ENCODE measurements at regions not wholly inside any gene's neighbourhood (a gene's known extent, or its start where the extent isn't known, plus 50 kb on each side); places are given as distances from the start of the nearest gene placed in this dataset.
"Not testable (repeated sequence)": the region's sequence is repeated elsewhere in the genome, so short reads cannot be mapped to it uniquely, and the experiment has no call there.

DNA sequence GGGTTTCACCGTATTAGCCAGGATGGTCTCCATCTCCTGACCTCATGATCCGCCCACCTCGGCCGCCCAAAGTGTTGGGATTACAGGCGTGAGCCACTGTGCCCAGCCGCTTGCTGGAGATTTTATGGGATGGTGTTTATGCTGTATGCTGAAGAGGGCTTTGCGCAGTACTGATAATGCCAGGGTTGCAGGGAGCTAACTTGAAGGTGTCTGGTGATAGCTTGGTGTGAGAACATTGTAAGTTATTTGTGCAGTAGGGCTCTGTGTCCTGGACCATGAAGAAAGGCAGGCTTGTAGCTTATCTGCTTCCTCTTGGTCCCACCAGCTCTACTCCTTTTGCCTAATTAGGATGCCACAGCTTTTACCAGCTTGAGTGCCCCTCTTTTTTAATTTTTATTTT lies 157.0 kb upstream of the DTNBP1 start:
- TF ChIP-seq, protein P1, sequence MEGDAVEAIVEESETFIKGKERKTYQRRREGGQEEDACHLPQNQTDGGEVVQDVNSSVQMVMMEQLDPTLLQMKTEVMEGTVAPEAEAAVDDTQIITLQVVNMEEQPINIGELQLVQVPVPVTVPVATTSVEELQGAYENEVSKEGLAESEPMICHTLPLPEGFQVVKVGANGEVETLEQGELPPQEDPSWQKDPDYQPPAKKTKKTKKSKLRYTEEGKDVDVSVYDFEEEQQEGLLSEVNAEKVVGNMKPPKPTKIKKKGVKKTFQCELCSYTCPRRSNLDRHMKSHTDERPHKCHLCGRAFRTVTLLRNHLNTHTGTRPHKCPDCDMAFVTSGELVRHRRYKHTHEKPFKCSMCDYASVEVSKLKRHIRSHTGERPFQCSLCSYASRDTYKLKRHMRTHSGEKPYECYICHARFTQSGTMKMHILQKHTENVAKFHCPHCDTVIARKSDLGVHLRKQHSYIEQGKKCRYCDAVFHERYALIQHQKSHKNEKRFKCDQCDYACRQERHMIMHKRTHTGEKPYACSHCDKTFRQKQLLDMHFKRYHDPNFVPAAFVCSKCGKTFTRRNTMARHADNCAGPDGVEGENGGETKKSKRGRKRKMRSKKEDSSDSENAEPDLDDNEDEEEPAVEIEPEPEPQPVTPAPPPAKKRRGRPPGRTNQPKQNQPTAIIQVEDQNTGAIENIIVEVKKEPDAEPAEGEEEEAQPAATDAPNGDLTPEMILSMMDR (IDR thresholded peaks at IDR 0.05; ENCODE audit: low read depth, low read length), result no peak
- in situ Hi-C loops (cut with HindIII; ENCODE audit: low sequenced_read_pairs), result no loop called here
- no peak for DNase-seq (ENCODE audit: low read depth, low spot score)
- no peak overlapping the region for H3K4me3 ChIP-seq (ENCODE audit: low read depth, low read length)

DNA sequence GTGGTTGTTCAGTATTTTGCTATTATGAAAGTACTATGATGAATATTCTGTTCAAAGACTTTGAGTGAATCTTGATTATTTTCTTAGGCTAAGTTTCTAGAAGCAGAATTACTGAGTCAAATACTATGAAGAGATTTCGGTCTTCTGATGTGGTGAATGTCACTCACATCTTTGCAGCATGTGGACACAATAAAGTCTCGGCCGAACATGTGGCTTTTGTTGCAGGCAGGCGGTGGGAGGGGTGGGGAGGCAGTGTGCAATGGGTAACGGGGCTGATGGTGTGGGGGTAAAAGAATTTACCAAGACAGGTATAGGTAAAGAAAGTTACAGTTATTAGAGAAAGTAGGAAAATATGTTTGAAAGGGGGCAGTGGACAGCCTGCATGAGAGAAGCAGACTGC lies 156.4 kb upstream of the DTNBP1 start:
- in situ Hi-C loops (cut with HindIII; ENCODE audit: low sequenced_read_pairs), result no loop called here
- no peak for DNase-seq (ENCODE audit: low read depth, low spot score)
- H3K4me3 ChIP-seq (ENCODE audit: low read depth, low read length), result no peak overlapping the region
- TF ChIP-seq, protein P1 (IDR thresholded peaks at IDR 0.05; ENCODE audit: low read depth, low read length), result no peak

DNA sequence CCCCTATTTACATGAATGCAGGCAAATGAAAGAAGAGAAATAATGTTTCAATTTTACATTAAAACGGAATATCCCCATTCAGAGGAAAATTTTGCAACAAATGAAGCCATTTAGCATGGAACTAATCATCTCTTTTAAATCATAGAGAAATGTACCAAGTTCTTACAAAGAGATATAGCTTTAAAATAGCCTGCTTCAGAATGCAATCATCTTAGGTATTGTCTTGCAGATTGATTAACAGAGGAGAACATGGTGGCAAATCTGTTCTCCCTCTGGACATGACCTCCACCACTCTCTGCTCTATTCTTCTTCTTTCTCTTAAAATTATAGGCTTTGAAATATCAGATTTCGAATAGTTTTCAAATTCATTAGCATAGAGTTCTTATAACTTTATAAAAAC lies 155.7 kb upstream of the DTNBP1 start:
- TF ChIP-seq, protein P1 (IDR thresholded peaks at IDR 0.05; ENCODE audit: low read depth, low read length), result no peak
- H3K4me3 ChIP-seq (ENCODE audit: low read depth, low read length), result no peak overlapping the region
- in situ Hi-C loops (cut with HindIII; ENCODE audit: low sequenced_read_pairs), result no loop called here

DNA sequence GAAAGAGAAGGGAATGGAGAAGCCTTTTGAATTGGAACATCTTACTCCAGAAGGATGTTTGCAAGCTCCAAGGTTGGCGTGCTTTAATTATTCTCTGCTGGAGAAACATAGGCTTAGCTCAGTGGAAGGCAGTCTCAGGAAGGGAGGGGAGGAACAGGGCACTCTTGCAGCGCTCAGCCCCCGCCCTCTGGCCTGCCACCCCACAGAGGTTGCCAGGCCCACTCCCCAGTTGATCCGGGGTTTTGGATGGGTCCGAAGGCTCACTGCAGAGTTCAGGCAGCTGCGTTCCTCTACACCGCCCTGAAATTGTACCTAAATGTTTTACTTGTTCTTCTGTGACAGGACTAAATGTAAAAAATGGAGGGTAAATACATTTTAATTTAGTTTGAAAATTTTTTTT lies 155.2 kb upstream of the DTNBP1 start:
- TF ChIP-seq, protein P1 (IDR thresholded peaks at IDR 0.05; ENCODE audit: low read depth, low read length), result no peak
- H3K4me3 ChIP-seq (ENCODE audit: low read depth, low read length), result no peak overlapping the region
- no peak for DNase-seq (ENCODE audit: low read depth, low spot score)
- in situ Hi-C loops (cut with HindIII; ENCODE audit: low sequenced_read_pairs), result no loop called here

More for the DNA sequence above, 155.7 kb upstream of the DTNBP1 start:
- DNase-seq (ENCODE audit: low read depth, low spot score), result no peak

DNA sequence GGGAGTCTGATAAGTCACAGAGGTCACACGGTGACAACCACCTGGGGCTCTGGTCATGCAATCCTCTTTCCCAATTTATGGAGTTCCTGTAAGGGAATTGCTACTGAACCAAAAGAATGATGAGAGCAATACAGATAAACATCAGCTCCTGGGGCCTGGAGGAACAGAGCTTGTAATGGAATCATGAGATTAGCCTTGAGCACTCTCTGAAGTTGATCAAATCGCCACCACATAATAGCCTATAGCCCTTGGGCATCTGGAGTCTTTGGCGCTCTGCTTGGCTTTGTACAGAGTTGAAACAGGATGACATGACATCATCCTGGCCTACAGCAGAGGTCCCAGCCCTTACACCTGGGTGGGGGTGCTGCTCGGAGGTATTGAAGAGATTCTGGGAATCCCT lies 154.3 kb upstream of the DTNBP1 start:
- no peak overlapping the region for H3K4me3 ChIP-seq (ENCODE audit: low read depth, low read length)
- in situ Hi-C loops (cut with HindIII; ENCODE audit: low sequenced_read_pairs), result no loop called here
- DNase-seq (ENCODE audit: low read depth, low spot score), result no peak
- TF ChIP-seq, protein P1 (IDR thresholded peaks at IDR 0.05; ENCODE audit: low read depth, low read length), result no peak

DNA sequence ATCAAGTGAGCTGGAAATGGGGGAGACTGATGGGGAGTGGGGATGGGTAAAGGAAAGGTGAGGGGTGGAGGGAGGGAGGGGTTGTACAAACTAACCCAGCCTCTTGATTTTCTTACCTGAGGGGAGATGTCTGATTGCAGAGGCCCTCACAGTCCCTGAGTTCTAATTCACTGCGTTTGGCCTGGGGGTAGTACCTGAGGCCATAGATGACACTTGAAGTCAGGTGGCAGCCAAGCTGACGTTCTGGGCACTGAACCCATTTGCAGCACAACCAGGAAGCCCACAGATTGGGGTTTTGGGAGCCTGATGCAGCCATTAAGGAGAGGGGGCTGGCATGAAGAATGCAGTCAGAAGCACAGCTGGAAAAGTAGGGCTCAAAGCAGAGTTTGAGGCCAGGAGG lies 153.8 kb upstream of the DTNBP1 start:
- no peak overlapping the region for H3K4me3 ChIP-seq (ENCODE audit: low read depth, low read length)
- DNase-seq (ENCODE audit: low read depth, low spot score), result no peak
- TF ChIP-seq, protein P1 (IDR thresholded peaks at IDR 0.05; ENCODE audit: low read depth, low read length), result no peak
- in situ Hi-C loops (cut with HindIII; ENCODE audit: low sequenced_read_pairs), result no loop called here

DNA sequence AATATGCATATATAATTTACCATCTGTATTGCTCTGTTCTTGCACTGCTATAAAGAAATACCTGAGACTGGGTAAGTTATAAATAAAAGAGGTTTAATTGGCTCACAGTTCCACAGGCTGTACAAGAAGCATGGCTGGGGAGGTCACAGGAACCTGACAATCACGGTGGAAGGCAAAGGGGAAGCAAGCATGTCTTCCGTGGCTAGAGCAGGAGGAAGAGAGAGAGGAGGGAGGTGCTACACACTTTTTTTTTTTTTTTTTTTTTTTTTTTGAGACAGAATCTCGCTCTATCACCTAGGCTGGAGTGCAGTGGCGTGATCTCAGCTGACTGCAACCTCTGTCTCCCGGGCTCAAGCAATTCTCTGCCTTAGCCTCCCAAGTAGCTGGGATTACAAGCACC lies 150.9 kb upstream of the DTNBP1 start:
- in situ Hi-C loops (cut with HindIII; ENCODE audit: low sequenced_read_pairs); H3K4me3 ChIP-seq (ENCODE audit: low read depth, low read length); DNase-seq (ENCODE audit: low read depth, low spot score): not testable (repeated sequence)

All from astrocyte of the spinal cord (primary cell).